ENCODE measurements at regions not wholly inside any gene's neighbourhood (a gene's known extent, or its start where the extent isn't known, plus 50 kb on each side); places are given as distances from the start of the nearest gene placed in this dataset.
"Not testable (repeated sequence)": the region's sequence is repeated elsewhere in the genome, so short reads cannot be mapped to it uniquely, and the experiment has no call there.

- no peak for DNase-seq
Measured at GRCh38 chr5:62190931-62191330, 115.1 kb upstream of the KIF2A start.

GRCh38 chr5:62192958-62193357, 113.0 kb upstream of the KIF2A start:
- DNase-seq: no peak

- DNase-seq: not testable (repeated sequence)
Measured at GRCh38 chr5:62196532-62196931, 109.5 kb upstream of the KIF2A start.

- no peak for DNase-seq
Measured at GRCh38 chr5:62197697-62198096, 108.3 kb upstream of the KIF2A start.

- DNase-seq: no peak
Measured at GRCh38 chr5:62198421-62198820, 107.6 kb upstream of the KIF2A start.

GRCh38 chr5:62199792-62200716, 106.0 kb upstream of the KIF2A start:
- DNase-seq: peak in 1 of 5 donors; percentile 52

GRCh38 chr5:62206150-62206829, 99.7 kb upstream of the KIF2A start:
- DNase-seq: no peak

GRCh38 chr5:62208218-62208852, 97.7 kb upstream of the KIF2A start:
- DNase-seq: no peak

GRCh38 chr5:62211405-62211804, 94.6 kb upstream of the KIF2A start:
- DNase-seq: no peak

GRCh38 chr5:62212648-62213047, 93.4 kb upstream of the KIF2A start:
- no peak for DNase-seq

GRCh38 chr5:62214701-62215100, 91.3 kb upstream of the KIF2A start:
- DNase-seq: no peak

GRCh38 chr5:62216603-62217002, 89.4 kb upstream of the KIF2A start:
- not testable (repeated sequence) for DNase-seq

GRCh38 chr5:62217095-62217494, 88.9 kb upstream of the KIF2A start:
- not testable (repeated sequence) for DNase-seq

- DNase-seq: not testable (repeated sequence)
Measured at GRCh38 chr5:62218860-62219259, 87.1 kb upstream of the KIF2A start.

- not testable (repeated sequence) for DNase-seq
Measured at GRCh38 chr5:62221881-62222280, 84.1 kb upstream of the KIF2A start.

- DNase-seq: not testable (repeated sequence)
Measured at GRCh38 chr5:62222305-62222704, 83.7 kb upstream of the KIF2A start.

GRCh38 chr5:62223312-62223670, 82.7 kb upstream of the KIF2A start:
- DNase-seq: peak in 4 of 5 donors; percentile 43 to 64 (median 56)

GRCh38 chr5:62224987-62225601, 80.9 kb upstream of the KIF2A start:
- peak in 1 of 5 donors; percentile 15 for DNase-seq

GRCh38 chr5:62230876-62231388, 75.1 kb upstream of the KIF2A start:
- DNase-seq: not testable (repeated sequence)

GRCh38 chr5:62231576-62231975, 74.4 kb upstream of the KIF2A start:
- DNase-seq: no peak

- DNase-seq: not testable (repeated sequence)
Measured at GRCh38 chr5:62232218-62232617, 73.8 kb upstream of the KIF2A start.

Data from T-helper 1 cell (primary cell).